ENCODE measurements at regions not wholly inside any gene's neighbourhood (a gene's known extent, or its start where the extent isn't known, plus 50 kb on each side); places are given as distances from the start of the nearest gene placed in this dataset.

DNA sequence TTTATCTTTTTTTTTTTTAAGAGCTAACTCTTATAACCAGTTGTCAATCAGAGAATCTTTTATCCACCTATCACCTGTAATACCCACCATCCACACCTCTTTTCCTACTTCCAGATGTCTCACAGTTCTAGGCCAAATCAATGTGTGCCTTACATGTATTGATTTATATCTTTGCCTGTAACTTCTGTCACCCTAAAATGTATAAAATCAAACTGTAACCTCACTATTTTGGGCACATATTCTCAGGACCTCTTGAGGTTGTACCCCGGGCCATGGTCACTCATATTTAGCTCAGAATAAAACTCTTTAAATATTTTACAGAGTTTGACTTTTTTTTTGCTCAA is 404.7 kb upstream of the RORB start:
- DNase-seq (ENCODE audit: low spot score) (no peak), ATAC-seq (no peak)
- H3K36me3 ChIP-seq (ENCODE audit: insufficient read depth), result peaks cover 16% of the 10 kb centered on the region; the same call in 1 of the 2 replicates
- 0 out of 2 replicates have a peak, but pooled peaks cover 4% of the 10 kb centered on the region for H4K20me1 ChIP-seq (replicated peaks; ENCODE audit: insufficient read depth)
- peaks cover 75% of the 10 kb centered on the region for H3K27me3 Mint-ChIP-seq (ENCODE audit: insufficient read depth, low read depth, poor library complexity)
- peak overlapping the region; percentile 95 for H3K27ac ChIP-seq (ENCODE audit: low read depth)
- peak overlapping the region; percentile 43 for H3K4me3 ChIP-seq
- H3K9me3 Mint-ChIP-seq, result peaks cover 59% of the 10 kb centered on the region
- H3K27ac Mint-ChIP-seq, result peak overlapping the region; percentile 100
- no peak overlapping the region for H2AFZ ChIP-seq
- peaks cover 98% of the 10 kb centered on the region for H3K36me3 Mint-ChIP-seq (ENCODE audit: low read depth)
- H3K4me1 Mint-ChIP-seq, result peaks cover 49% of the 10 kb centered on the region
- H3K4me3 Mint-ChIP-seq, result peak overlapping the region; percentile 96
- TF ChIP-seq, protein P1, sequence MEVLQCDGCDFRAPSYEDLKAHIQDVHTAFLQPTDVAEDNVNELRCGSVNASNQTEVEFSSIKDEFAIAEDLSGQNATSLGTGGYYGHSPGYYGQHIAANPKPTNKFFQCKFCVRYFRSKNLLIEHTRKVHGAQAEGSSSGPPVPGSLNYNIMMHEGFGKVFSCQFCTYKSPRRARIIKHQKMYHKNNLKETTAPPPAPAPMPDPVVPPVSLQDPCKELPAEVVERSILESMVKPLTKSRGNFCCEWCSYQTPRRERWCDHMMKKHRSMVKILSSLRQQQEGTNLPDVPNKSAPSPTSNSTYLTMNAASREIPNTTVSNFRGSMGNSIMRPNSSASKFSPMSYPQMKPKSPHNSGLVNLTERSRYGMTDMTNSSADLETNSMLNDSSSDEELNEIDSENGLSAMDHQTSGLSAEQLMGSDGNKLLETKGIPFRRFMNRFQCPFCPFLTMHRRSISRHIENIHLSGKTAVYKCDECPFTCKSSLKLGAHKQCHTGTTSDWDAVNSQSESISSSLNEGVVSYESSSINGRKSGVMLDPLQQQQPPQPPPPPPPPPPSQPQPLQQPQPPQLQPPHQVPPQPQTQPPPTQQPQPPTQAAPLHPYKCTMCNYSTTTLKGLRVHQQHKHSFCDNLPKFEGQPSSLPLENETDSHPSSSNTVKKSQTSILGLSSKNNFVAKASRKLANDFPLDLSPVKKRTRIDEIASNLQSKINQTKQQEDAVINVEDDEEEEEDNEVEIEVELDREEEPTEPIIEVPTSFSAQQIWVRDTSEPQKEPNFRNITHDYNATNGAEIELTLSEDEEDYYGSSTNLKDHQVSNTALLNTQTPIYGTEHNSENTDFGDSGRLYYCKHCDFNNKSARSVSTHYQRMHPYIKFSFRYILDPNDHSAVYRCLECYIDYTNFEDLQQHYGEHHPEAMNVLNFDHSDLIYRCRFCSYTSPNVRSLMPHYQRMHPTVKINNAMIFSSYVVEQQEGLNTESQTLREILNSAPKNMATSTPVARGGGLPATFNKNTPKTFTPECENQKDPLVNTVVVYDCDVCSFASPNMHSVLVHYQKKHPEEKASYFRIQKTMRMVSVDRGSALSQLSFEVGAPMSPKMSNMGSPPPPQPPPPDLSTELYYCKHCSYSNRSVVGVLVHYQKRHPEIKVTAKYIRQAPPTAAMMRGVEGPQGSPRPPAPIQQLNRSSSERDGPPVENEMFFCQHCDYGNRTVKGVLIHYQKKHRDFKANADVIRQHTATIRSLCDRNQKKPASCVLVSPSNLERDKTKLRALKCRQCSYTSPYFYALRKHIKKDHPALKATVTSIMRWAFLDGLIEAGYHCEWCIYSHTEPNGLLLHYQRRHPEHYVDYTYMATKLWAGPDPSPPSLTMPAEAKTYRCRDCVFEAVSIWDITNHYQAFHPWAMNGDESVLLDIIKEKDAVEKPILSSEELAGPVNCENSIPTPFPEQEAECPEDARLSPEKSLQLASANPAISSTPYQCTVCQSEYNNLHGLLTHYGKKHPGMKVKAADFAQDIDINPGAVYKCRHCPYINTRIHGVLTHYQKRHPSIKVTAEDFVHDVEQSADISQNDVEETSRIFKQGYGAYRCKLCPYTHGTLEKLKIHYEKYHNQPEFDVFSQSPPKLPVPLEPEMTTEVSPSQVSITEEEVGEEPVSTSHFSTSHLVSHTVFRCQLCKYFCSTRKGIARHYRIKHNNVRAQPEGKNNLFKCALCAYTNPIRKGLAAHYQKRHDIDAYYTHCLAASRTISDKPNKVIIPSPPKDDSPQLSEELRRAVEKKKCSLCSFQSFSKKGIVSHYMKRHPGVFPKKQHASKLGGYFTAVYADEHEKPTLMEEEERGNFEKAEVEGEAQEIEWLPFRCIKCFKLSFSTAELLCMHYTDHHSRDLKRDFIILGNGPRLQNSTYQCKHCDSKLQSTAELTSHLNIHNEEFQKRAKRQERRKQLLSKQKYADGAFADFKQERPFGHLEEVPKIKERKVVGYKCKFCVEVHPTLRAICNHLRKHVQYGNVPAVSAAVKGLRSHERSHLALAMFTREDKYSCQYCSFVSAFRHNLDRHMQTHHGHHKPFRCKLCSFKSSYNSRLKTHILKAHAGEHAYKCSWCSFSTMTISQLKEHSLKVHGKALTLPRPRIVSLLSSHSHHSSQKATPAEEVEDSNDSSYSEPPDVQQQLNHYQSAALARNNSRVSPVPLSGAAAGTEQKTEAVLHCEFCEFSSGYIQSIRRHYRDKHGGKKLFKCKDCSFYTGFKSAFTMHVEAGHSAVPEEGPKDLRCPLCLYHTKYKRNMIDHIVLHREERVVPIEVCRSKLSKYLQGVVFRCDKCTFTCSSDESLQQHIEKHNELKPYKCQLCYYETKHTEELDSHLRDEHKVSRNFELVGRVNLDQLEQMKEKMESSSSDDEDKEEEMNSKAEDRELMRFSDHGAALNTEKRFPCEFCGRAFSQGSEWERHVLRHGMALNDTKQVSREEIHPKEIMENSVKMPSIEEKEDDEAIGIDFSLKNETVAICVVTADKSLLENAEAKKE (CRISPR knock-in tag; IDR thresholded peaks at IDR 0.05), result no peak
- TF ChIP-seq REST (IDR thresholded peaks at IDR 0.05; ENCODE audit: unreplicated experiment), result no peak
- TF ChIP-seq ETS1 (IDR thresholded peaks at IDR 0.05), result no peak
- TF ChIP-seq POLR2AphosphoS5 (IDR thresholded peaks at IDR 0.05; ENCODE audit: low read depth), result peak; percentile 47; the same call in 1 of the 2 replicates
- H3K4me2 ChIP-seq, result peak overlapping the region; percentile 71
- no peaks in the 10 kb centered on the region for H3K9me2 ChIP-seq (ENCODE audit: insufficient read depth)
- H3K79me2 ChIP-seq (replicated peaks; ENCODE audit: insufficient read depth), result peaks cover 37% of the 10 kb centered on the region
- peaks cover 17% of the 10 kb centered on the region for H3K4me1 ChIP-seq (ENCODE audit: insufficient read depth)
- peaks cover 8% of the 10 kb centered on the region; the same call in 1 of the 2 replicates for H3F3A ChIP-seq (replicated peaks; ENCODE audit: low read depth)
- H3K27me3 ChIP-seq (ENCODE audit: insufficient read depth), result no peaks in the 10 kb centered on the region
